ENCODE measurements at regions not wholly inside any gene's neighbourhood (a gene's known extent, or its start where the extent isn't known, plus 50 kb on each side); places are given as distances from the start of the nearest gene placed in this dataset.

DNA sequence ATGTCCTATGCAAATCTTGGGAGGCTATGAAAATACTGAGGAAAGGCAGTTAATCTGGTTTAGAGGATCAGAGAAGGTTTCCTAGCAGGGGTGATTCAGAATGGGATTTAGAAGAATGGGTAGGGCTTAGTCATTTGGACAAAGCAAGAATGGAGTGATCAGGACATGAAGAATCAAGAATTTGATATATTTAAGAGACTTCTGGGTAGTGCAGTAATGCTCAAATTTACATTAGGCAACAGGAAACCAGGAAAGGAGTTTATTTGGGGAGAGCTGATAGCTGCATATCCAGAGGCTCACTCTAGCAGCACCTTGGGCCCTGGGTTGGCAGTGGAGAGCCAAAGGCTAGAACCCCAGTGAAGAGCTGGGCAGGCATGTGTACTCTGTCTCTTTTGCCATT lies 78.9 kb upstream of the PAPPA start:
- TF ChIP-seq, protein P1, sequence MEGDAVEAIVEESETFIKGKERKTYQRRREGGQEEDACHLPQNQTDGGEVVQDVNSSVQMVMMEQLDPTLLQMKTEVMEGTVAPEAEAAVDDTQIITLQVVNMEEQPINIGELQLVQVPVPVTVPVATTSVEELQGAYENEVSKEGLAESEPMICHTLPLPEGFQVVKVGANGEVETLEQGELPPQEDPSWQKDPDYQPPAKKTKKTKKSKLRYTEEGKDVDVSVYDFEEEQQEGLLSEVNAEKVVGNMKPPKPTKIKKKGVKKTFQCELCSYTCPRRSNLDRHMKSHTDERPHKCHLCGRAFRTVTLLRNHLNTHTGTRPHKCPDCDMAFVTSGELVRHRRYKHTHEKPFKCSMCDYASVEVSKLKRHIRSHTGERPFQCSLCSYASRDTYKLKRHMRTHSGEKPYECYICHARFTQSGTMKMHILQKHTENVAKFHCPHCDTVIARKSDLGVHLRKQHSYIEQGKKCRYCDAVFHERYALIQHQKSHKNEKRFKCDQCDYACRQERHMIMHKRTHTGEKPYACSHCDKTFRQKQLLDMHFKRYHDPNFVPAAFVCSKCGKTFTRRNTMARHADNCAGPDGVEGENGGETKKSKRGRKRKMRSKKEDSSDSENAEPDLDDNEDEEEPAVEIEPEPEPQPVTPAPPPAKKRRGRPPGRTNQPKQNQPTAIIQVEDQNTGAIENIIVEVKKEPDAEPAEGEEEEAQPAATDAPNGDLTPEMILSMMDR (conservative IDR thresholded peaks at IDR 0.05; ENCODE audit: low read length): no peak
- no peak for TF ChIP-seq EZH2phosphoT487 (IDR thresholded peaks at IDR 0.05; ENCODE audit: borderline replicate concordance)

All from Loucy (cell line).